ENCODE measurements at regions not wholly inside any gene's neighbourhood (a gene's known extent, or its start where the extent isn't known, plus 50 kb on each side); places are given as distances from the start of the nearest gene placed in this dataset.

GRCh38 chr20:39961637-39962244 is 727.3 kb downstream of the MAFB start (continued):
- no peak for TF ChIP-seq KLF8 (tag by site-specific recombination; IDR thresholded peaks at IDR 0.05)
- no peak for TF ChIP-seq CTCF (tag by site-specific recombination; IDR thresholded peaks at IDR 0.05)
- TF ChIP-seq SP3 (tag by site-specific recombination; IDR thresholded peaks at IDR 0.05), result no peak
- no peak for TF ChIP-seq ZNF529 (tag by site-specific recombination; IDR thresholded peaks at IDR 0.05; ENCODE audit: insufficient replicate concordance)
- TF ChIP-seq PRDM2 (tag by site-specific recombination; IDR thresholded peaks at IDR 0.05; ENCODE audit: borderline replicate concordance), result no peak
- no peak for TF ChIP-seq KLF9 (tag by site-specific recombination; IDR thresholded peaks at IDR 0.05; ENCODE audit: low read depth)

- Histone ChIP-seq H3K4me1 (ENCODE audit: control insufficient read depth, insufficient read depth, low read length) (no peaks in the 10 kb centered on the region), H3K27ac (ENCODE audit: extremely low read depth, low read depth, low read length) (no peak overlapping the region), H3K4me3 (ENCODE audit: low read depth, low read length) (no peak overlapping the region), H3K36me3 (ENCODE audit: control insufficient read depth in 2 of 2, insufficient read depth in 1 of 2, low read length in 2 of 2) (no peaks in the 10 kb centered on the region), H3K9me3 (ENCODE audit: control insufficient read depth, insufficient read depth, low read depth, low read length) (no peaks in the 10 kb centered on the region)
- ChIA-PET CTCF (no interaction called here), POLR2A (interaction anchor here (1.6 kb wide), 1 partner anchor 728 kb away, joined by 3 read pairs; the partner anchor contains the start of gene MAFB)
- no peak for TF ChIP-seq PRDM1 (tag by site-specific recombination; IDR thresholded peaks at IDR 0.05)
- TF ChIP-seq ZNF398 (tag by site-specific recombination; IDR thresholded peaks at IDR 0.05), result no peak
- no peak for TF ChIP-seq RBAK (tag by site-specific recombination; IDR thresholded peaks at IDR 0.05)
- no peak for TF ChIP-seq ZSCAN16 (tag by site-specific recombination; IDR thresholded peaks at IDR 0.05)
- no peak for TF ChIP-seq ZNF555 (tag by site-specific recombination; conservative IDR thresholded peaks at IDR 0.05)
- no peak for TF ChIP-seq ZNF629 (tag by site-specific recombination; IDR thresholded peaks at IDR 0.05)
- no peak for TF ChIP-seq ZNF324 (tag by site-specific recombination; IDR thresholded peaks at IDR 0.05)
- TF ChIP-seq ZNF157 (tag by site-specific recombination; IDR thresholded peaks at IDR 0.05), result no peak
- TF ChIP-seq ZNF37A (tag by site-specific recombination; IDR thresholded peaks at IDR 0.05), result no peak
- no peak for TF ChIP-seq ZNF518A (tag by site-specific recombination; conservative IDR thresholded peaks at IDR 0.05; ENCODE audit: low read depth)
- TF ChIP-seq ZBTB17 (tag by site-specific recombination; IDR thresholded peaks at IDR 0.05), result no peak
- no peak for TF ChIP-seq ZNF701 (tag by site-specific recombination; IDR thresholded peaks at IDR 0.05)
These were observed 728.3 kb downstream of the MAFB start for GRCh38 chr20:39960522-39961428.

Measured in HEK293 (cell line).